Mesenchymal stem cell (in vitro differentiated cells and primary cell): ENCODE measurements at regions not wholly inside any gene's neighbourhood (a gene's known extent, or its start where the extent isn't known, plus 50 kb on each side); places are given as distances from the start of the nearest gene placed in this dataset.
A peak's percentile ranks its signal among the peaks of the same experiment; 100 is the strongest.

Experiments
- DNase-seq: peaks from one replicate; pipeline ENCODE4 v3.0.0-alpha.2; 2013
- H2AFZ ChIP-seq: one replicate; pipeline ENCODE4 v1.6.1; 2013; ENCODE audit warnings: low read depth, mild to moderate bottlenecking, control low read depth, inconsistent platforms, low read length, moderate library complexity
- H2AK5ac ChIP-seq: 2 replicates; pipeline ENCODE4 v1.6.1; 2013; ENCODE audit warnings: low read length, moderate library complexity, mild to moderate bottlenecking, inconsistent platforms; ENCODE audit not compliant: severe bottlenecking
- H2BK120ac ChIP-seq: one replicate; pipeline ENCODE4 v1.6.1; 2013; ENCODE audit warnings: low read depth, mild to moderate bottlenecking, inconsistent platforms, low read length, moderate library complexity
- H2BK12ac ChIP-seq, 2 experiments: one replicate each; pipeline ENCODE4 v1.6.1; 2013; ENCODE audit warnings: inconsistent platforms in 2 of 2, low read length in 2 of 2, mild to moderate bottlenecking in 2 of 2, moderate library complexity in 2 of 2, control low read depth in 1 of 2
- H2BK15ac ChIP-seq: one replicate; pipeline ENCODE4 v1.6.1; 2013; ENCODE audit warnings: mild to moderate bottlenecking, low read depth, inconsistent platforms; ENCODE audit not compliant: poor library complexity, severe bottlenecking
- H2BK5ac ChIP-seq: 2 replicates; pipeline ENCODE4 v1.6.1; 2013; ENCODE audit warnings: low read depth, mild to moderate bottlenecking, low read length, control low read depth, inconsistent platforms; ENCODE audit not compliant: poor library complexity, severe bottlenecking
- H3K14ac ChIP-seq, 2 experiments: one replicate each; pipeline ENCODE4 v1.6.1; 2013; ENCODE audit warnings: inconsistent platforms in 2 of 2, low read length in 2 of 2, control low read depth in 1 of 2, mild to moderate bottlenecking in 1 of 2, moderate library complexity in 1 of 2
- H3K18ac ChIP-seq, 2 experiments: one replicate each; pipeline ENCODE4 v1.6.1; 2013; ENCODE audit warnings: inconsistent platforms in 2 of 2, low read length in 2 of 2, control low read depth in 1 of 2, low read depth in 1 of 2, mild to moderate bottlenecking in 1 of 2
- H3K23ac ChIP-seq, 2 experiments: one replicate each; pipeline ENCODE4 v1.6.1; 2013; ENCODE audit warnings: inconsistent platforms in 2 of 2, low read length in 2 of 2, mild to moderate bottlenecking in 2 of 2, moderate library complexity in 2 of 2, control low read depth in 1 of 2
- H3K27ac ChIP-seq: 2 replicates; pipeline ENCODE4 v1.5.1; 2013; ENCODE audit warnings: mild to moderate bottlenecking, moderate library complexity, low read length, control low read depth, inconsistent platforms; ENCODE audit not compliant: poor library complexity, severe bottlenecking
- H3K27me3 ChIP-seq, 2 experiments: 2 replicates each; pipeline versions ENCODE4 v1.6.1 to v1.7.0; 2013; ENCODE audit warnings: low read length in 2 of 2, mild to moderate bottlenecking in 2 of 2, moderate library complexity in 2 of 2, control low read depth in 1 of 2, inconsistent platforms in 1 of 2; ENCODE audit not compliant: control insufficient read depth in 1 of 2, insufficient read depth in 1 of 2
- H3K36me3 ChIP-seq, 2 experiments: 2 replicates each; pipeline versions ENCODE4 v1.6.1 to v1.7.0; 2013; ENCODE audit warnings: low read length in 2 of 2, control low read depth in 1 of 2, inconsistent platforms in 1 of 2, low read depth in 1 of 2, mild to moderate bottlenecking in 1 of 2; ENCODE audit not compliant: insufficient read depth in 2 of 2, control insufficient read depth in 1 of 2
- H3K4ac ChIP-seq, 2 experiments: one replicate each; pipeline ENCODE4 v1.6.1; 2013; ENCODE audit warnings: inconsistent platforms in 2 of 2, low read length in 2 of 2, mild to moderate bottlenecking in 2 of 2, moderate library complexity in 2 of 2, control low read depth in 1 of 2, low read depth in 1 of 2
- H3K4me1 ChIP-seq: 2 replicates; pipeline ENCODE4 v1.6.1; 2013; ENCODE audit warnings: low read depth, low read length, control low read depth; ENCODE audit not compliant: control insufficient read depth, insufficient read depth
- H3K4me2 ChIP-seq: 2 replicates; pipeline ENCODE4 v1.6.1; 2013; ENCODE audit warnings: low read length, mild to moderate bottlenecking, inconsistent platforms; ENCODE audit not compliant: poor library complexity, severe bottlenecking
- H3K4me3 ChIP-seq, 2 experiments: 2 replicates each; pipeline versions ENCODE4 v1.5.1 to v1.7.0; 2013; ENCODE audit warnings: low read length in 2 of 2, mild to moderate bottlenecking in 2 of 2, control low read depth in 1 of 2, low read depth in 1 of 2; ENCODE audit not compliant: insufficient read depth in 1 of 2
- H3K79me1 ChIP-seq: replicated peaks from 2 replicates; pipeline ENCODE4 v1.6.1; 2013; ENCODE audit warnings: mild to moderate bottlenecking, control low read depth, low read length, inconsistent platforms; ENCODE audit not compliant: poor library complexity, severe bottlenecking
- H3K9ac ChIP-seq: 2 replicates; pipeline ENCODE4 v1.7.0; 2013; ENCODE audit warnings: mild to moderate bottlenecking, low read length, moderate library complexity
- H3K9me3 ChIP-seq: 2 replicates; pipeline ENCODE4 v1.7.0; 2013; ENCODE audit warnings: mild to moderate bottlenecking, low read length; ENCODE audit not compliant: control insufficient read depth
- H4K8ac ChIP-seq: one replicate; pipeline ENCODE4 v1.6.1; 2013; ENCODE audit warnings: inconsistent platforms, mild to moderate bottlenecking, low read length, moderate library complexity
- H4K91ac ChIP-seq: one replicate; pipeline ENCODE4 v1.6.1; 2013; ENCODE audit warnings: mild to moderate bottlenecking, low read length, inconsistent platforms
- WGBS: methylation state at CpG from one replicate; pipeline ENCODE4 v1.1.7; 2013; ENCODE audit warnings: mixed read lengths; 5-methylcytosine and 5-hydroxymethylcytosine counted together

DNA sequence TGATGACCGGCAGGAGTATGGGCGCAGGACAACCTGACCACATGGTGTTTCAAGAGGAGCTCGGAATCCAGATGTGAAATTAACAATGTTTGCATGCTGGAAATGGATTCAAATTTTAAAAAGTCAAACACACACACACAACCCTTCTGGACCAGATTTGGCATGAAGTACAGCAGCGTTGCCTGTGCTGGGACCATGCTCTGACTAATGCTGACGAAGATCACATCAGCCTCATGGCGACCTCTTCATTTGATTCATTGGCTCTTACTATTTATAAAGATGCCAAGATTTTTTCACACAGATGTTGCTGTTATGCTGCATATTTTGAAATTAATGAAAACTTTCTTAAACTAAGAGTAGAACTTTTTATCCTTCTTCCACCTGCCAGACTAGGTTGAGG, 926.6 kb upstream of the TMEM132C start:
- Histone ChIP-seq H2AK5ac (no peak overlapping the region), H3K4me3 (no peak overlapping the region), H3K18ac (no peak overlapping the region), H3K9ac (no peak overlapping the region), H3K9me3 (no peaks in the 10 kb centered on the region), H3K36me3 (no peaks in the 10 kb centered on the region), H3K27ac (no peak overlapping the region), H3K79me1 (no peaks in the 10 kb centered on the region), H4K8ac (no peak overlapping the region), H3K4ac (no peak overlapping the region), H2BK12ac (no peak overlapping the region), H3K14ac (no peak overlapping the region), H2AFZ (no peak overlapping the region), H4K91ac (no peak overlapping the region), H2BK15ac (no peak overlapping the region), H3K4me1 (no peaks in the 10 kb centered on the region), H3K4me2 (no peak overlapping the region), H3K27me3 (peaks cover 0 to 5% of the 10 kb centered on the region in 2 experiments), H2BK120ac (no peak overlapping the region), H2BK5ac (no peak overlapping the region), H3K23ac (no peak overlapping the region)
- 84% methylated on average over 3 of the region's 6 CpGs for WGBS
- no peak for DNase-seq

DNA sequence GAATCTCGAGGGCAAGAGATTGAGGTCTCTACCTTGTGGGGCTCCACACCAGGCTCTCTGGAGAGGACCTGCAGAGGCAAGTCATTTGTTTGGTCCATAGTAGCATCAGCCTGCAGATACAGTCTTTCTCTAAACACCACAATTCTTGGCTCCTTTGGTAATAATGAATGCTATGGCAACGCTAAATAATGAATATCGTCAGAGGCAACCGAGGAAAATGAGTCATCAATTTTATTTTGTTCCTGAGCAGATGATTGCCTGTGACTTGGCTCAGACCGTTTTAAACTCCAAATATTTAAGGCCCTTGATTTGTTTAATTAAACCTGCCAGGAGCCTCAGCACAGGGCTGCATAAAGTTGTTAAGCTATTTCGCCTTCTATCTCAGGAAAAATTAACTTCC, 924.1 kb upstream of the TMEM132C start:
- Histone ChIP-seq H2AK5ac (no peak overlapping the region), H3K27ac (no peak overlapping the region), H3K4ac (no peak overlapping the region), H4K91ac (no peak overlapping the region), H3K9me3 (no peaks in the 10 kb centered on the region), H3K27me3 (no peaks in the 10 kb centered on the region), H3K14ac (no peak overlapping the region), H3K79me1 (no peaks in the 10 kb centered on the region), H3K4me3 (no peak overlapping the region), H3K9ac (peak overlapping the region; percentile 71), H4K8ac (no peak overlapping the region), H2BK5ac (no peak overlapping the region), H2AFZ (no peak overlapping the region), H3K4me1 (no peaks in the 10 kb centered on the region), H3K36me3 (no peaks in the 10 kb centered on the region), H2BK15ac (no peak overlapping the region), H3K4me2 (no peak overlapping the region), H2BK120ac (no peak overlapping the region), H3K23ac (no peak overlapping the region), H2BK12ac (no peak overlapping the region), H3K18ac (no peak overlapping the region)
- 63% methylated on average over 6 of the region's 6 CpGs for WGBS
- no peak for DNase-seq

DNA sequence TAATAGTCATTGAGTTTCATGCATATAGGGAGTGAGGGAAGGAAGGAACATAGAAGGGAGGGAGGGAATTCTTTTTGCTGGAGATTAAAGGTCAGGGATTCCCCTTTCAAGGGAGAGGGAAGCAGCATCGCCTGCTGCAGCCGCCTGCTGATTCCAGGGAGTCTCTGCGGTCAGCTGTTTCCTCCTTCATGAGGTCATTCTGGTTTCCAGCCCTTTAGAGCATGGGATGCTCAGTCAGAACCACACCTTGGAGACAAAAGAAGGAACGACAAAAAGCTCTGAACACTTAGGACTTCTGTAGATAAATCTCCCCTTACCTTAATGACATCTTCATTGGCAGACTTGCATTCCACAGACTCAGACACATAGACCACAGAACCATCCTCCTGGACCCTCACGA, 923.0 kb upstream of the TMEM132C start:
- Histone ChIP-seq H4K8ac (no peak overlapping the region), H3K14ac (no peak overlapping the region), H3K4ac (no peak overlapping the region), H2BK120ac (no peak overlapping the region), H3K23ac (no peak overlapping the region), H2BK12ac (no peak overlapping the region), H3K9ac (peak overlapping the region; percentile 71), H3K4me2 (no peak overlapping the region), H2BK15ac (no peak overlapping the region), H4K91ac (no peak overlapping the region), H3K4me3 (no peak overlapping the region), H3K9me3 (no peaks in the 10 kb centered on the region), H3K18ac (no peak overlapping the region), H3K27ac (no peak overlapping the region), H2AFZ (no peak overlapping the region), H2BK5ac (no peak overlapping the region), H3K27me3 (no peaks in the 10 kb centered on the region), H3K4me1 (no peaks in the 10 kb centered on the region), H3K36me3 (no peaks in the 10 kb centered on the region), H2AK5ac (no peak overlapping the region), H3K79me1 (no peaks in the 10 kb centered on the region)
- DNase-seq, result no peak
- WGBS, result 58% methylated on average over 5 of the region's 5 CpGs

DNA sequence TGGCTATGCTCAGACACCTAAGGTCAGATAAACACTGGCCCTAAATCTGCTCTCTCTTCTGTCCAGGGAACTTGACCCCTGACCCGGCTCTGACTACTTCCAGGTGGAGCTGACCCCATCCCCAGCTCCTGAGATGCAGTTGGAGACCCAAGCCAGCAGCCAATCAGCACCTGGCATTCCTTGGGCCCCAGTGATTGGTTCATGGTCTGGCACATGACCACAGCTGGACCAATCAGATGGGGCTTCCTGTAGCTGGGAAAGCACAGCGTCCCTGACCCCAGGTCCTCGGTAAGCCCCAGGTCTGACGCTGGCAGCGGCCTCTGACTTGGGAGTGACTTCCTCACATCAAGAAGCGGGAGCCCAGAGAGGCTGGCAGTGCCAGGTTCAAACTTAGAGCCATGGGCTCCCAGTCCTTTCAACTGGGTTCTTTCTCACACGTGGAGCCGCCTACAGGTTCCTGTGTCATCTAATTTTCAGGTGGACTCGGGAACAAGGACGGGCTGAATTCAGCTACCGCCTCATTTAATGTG, 915.4 kb upstream of the TMEM132C start:
- Histone ChIP-seq H3K79me1 (no peaks in the 10 kb centered on the region), H3K9me3 (no peaks in the 10 kb centered on the region), H2BK15ac (no peak overlapping the region), H3K27ac (no peak overlapping the region), H3K4me1 (no peaks in the 10 kb centered on the region), H4K8ac (no peak overlapping the region), H3K4me3 (peak overlapping the region in 1 of 2 experiments; percentile 36), H3K27me3 (no peaks in the 10 kb centered on the region), H3K4me2 (no peak overlapping the region), H3K23ac (no peak overlapping the region), H2BK5ac (no peak overlapping the region), H4K91ac (no peak overlapping the region), H2BK12ac (no peak overlapping the region), H3K14ac (no peak overlapping the region), H3K36me3 (no peaks in the 10 kb centered on the region), H2BK120ac (no peak overlapping the region), H3K9ac (no peak overlapping the region), H3K4ac (no peak overlapping the region), H3K18ac (no peak overlapping the region), H2AFZ (no peak overlapping the region), H2AK5ac (no peak overlapping the region)
- WGBS, result 79% methylated on average over 11 of the region's 11 CpGs
- DNase-seq, result no peak
